ENCODE measurements at regions not wholly inside any gene's neighbourhood (a gene's known extent, or its start where the extent isn't known, plus 50 kb on each side); places are given as distances from the start of the nearest gene placed in this dataset.
"Not testable (repeated sequence)": the region's sequence is repeated elsewhere in the genome, so short reads cannot be mapped to it uniquely, and the experiment has no call there.

DNA sequence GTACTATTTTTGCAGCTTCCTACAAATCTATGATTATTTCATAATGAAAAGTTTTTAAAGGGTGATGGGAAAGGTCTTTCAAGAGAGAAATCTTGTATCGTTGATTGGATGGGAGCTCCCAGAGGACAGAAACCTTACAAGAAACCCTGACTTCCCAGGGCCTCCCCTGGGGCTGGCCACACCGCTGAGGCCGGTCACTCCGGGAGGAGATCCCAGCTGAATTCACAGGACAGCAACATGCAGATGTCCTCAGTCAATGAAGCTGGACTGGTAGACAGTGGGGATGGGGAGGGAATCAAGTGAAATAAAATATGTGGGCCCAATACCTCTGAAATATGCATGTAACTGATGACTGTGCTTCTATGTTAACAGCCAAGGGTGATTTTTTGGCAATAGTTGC, 135.6 kb downstream of the TFCP2L1 start:
- no peak for DNase-seq

DNA sequence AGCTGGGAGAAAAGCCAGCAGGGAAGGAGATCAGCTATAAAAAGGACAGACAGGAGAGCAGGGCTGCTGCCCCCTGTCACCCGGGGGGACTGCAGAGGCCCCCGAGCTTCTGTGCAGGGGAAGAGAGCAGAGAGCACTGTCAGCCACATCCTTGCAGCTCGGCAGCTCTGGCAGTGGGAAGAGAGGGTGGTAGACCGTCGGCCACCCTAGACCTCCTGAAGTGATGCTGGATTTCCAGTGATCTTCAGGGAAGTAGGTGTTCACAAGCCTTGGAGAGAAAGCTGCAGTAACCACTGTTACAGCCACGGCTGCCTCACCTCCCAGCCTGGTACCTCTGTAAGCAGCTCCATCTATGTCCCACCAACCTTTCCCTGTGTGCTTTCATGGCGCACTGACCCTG, 134.9 kb downstream of the TFCP2L1 start:
- no peak for DNase-seq

DNA sequence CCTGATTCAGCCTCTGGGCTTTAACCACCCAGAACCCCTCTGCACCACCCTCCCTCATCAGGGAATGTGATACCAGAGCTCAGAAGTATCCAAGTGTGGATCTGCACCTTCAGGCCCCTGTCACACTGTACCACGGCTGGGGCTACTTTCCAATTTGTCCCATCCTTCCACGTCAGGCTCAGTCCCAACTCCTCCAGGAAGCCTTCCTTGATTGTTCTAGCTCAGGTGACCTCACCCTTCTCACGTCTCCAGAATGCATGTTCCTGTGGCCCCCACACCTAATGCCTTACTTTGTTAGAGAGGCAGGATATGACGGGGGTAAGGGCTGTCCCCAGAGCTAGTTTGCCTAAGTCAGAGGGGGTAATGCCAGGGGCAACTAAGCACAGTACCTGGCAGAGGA, 134.3 kb downstream of the TFCP2L1 start:
- DNase-seq, result no peak

DNA sequence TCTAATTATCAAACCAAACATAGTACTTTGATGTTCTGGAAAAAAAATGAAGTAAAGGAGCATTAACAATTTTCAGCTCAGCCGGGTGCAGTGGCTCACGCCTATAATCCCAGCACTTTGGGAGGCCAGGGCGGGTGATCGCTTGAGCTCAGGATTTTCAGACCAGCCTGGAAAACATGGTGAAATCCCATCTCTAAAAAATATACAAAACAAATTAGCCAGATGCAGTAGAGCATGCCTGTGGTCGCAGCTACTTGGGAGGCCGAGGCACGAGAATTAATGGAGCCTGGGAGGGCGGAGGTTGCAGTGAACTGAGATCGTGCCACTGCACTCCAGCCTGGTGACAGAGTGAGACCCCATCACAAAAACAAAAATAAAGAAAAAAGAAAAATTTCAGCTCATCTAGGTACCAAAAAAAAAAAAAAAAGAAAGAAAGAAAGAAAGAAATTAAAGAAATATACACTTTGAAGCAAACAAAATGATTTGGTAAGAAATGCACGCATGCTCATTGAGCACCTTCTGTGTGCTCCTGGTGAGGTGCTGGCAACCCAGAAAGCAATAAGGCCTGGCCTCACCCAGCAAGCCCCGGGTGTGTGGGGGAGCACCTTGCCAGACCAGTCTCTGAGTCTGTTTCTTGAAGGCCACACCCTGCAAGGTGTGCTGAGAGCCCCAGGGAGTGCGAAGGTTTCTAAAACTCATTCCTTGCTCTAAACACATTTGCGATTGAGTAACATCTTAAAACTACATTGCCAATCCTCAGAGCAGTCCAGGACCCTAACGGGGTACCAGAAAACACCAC, 133.5 kb downstream of the TFCP2L1 start:
- no peak for DNase-seq

DNA sequence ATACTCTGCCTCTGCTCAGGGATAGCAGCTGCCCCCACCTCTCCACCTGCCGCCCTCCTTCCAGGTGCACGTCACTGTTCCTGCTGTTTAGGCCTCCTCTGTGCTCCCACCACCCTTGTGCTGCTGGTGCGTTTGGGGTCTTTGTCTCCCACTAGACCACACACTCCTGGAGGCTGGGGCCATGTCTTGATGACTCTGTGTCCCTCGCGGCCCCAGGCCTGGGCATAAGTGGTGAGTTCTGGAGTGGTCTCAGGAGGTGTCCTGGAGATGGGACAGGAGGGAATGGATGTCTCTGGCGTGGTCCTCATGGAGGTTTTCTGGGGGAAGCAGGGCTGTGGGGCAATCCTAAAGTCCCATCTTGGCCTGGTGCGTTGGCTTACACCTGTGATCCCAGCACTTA, 132.1 kb downstream of the TFCP2L1 start:
- DNase-seq, result no peak

DNA sequence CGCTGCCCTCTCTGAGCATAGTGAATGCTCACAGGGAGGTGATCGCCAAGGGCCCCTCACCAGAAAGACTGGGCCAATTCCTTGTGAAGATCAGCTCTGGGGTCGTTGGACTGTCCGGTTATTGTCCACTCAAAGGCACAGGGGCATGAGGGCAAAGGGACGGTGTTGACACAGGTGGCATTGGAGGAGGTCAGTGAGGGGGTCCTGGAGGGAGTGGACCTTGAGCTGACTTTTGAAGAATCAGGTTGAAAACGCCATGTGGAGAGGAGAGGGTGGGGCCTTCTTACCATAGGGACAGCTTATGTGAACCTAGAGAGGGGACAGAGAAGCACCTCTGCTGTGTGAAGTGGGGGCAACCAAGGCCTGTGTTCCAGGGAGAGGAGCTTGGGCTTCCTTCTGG, 131.5 kb downstream of the TFCP2L1 start:
- no peak for DNase-seq

DNA sequence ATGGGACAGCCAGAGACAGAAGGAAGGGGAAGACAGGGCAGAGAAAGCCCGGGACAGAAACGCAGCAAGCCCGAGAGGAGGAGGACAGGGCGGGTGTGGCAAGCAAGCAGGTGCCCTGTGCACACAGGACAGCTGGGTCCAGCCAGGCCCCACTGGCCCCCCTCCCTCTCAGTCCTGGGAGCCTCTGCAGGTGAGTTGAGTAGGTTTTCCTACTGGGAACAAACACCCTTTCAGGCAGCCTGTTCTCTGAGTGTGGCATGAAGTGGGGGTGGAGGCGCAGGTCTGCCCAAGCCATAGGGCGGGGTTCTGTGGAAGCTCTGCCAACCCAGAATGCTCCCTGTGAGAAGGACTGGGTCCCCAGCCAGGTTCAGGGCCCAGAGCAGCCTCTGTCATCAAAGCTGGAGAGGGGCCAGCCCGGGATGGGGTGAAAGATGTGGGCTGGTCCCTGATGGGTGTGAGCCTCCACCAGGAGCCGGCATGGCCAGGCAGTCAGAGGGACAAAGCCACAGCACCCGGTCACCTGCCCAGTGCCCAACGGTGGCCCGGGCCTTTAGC, 129.4 kb downstream of the TFCP2L1 start:
- DNase-seq, result no peak

DNA sequence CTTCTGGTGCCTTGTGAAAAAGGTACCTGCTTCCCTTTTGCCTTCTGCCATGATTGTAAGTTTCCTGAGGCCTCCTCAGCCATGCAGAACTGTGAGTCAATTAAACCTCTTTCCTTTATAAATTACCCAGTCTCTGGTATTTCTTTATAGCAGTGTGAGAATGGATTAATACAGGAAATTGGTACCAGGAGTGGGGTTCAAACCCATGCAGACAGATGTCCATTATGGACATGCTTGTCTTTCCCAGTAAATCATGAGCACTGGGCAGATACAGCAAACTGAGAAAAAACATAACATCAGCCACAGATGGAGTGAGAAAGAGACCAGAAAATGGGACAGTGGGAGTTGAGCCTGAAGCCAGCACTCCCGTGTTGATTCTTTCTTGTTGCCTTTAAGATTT, 127.5 kb downstream of the TFCP2L1 start:
- not testable (repeated sequence) for DNase-seq

DNA sequence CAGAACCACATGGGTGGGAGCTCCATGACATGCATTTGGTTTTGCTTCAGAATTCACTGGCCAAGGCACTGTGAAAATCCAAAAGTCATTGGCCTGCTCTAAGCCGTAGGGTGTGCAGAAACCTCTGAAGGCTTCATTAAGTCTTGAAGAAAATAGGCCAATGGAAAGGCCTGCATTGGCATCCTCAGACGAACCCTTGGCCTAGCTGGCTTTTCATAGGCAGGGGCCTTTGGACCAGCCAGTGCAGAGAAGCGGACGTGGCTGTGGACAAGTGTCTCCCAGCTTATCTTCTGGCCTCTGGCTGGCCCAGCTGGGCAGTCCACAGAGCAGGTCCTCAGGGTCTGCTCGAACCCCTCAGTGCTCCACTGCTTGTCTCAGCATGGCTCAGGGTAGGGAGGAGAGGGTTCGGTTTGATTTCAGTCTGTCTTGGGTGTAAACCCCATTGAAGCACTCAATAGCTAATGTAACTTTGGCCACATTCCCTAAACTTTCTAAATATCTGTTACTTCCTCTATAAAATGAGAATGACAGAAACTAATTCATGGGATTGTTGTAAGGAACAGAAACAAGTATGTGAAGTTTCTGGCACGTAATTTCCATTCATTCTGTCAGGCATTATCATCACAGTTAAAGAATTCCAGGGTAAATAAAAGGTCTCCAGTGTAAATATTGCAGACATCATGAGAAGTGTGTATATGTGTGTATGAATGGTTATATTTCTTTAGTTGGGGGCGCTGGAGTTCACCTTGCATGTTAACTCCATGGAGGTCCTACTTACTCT, 125.5 kb downstream of the TFCP2L1 start:
- no peak for DNase-seq

DNA sequence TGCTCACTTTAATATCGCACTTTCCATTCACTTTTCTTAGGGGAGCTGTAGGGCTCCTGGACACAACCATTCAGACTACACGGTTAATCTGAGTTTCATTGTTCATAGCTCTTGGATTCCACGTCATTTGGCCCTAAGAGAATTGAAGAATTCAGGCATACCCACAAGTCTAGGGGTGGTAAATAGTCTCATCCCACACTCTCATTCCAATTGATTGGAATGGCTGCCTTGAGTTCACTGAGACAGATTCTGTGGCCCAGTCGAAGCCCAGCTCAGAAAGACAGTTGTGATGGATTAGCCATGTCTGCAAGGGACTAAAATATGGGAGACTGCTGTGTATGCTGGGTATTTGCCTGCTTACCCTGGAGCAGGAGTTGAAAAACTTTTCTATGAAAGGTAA, 124.6 kb downstream of the TFCP2L1 start:
- no peak for DNase-seq

DNA sequence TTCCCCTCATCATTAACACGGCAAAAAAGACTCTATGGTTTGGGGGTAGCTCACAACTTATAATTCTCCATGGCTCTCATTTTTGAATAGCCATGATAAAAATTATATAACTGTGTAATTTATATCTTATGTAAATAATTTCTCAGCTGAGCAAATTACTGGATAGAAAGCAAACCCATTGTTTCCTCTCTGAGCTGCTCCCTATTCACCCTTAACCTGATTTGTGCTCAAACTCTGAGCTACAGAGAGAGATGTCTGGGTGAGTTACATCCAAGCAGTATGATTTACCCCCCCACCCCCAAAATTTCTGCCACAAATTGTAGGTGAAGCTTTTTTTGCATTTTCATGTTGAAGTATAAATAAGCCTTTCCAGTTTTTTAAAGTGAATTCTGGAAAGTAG, 123.7 kb downstream of the TFCP2L1 start:
- DNase-seq, result no peak

DNA sequence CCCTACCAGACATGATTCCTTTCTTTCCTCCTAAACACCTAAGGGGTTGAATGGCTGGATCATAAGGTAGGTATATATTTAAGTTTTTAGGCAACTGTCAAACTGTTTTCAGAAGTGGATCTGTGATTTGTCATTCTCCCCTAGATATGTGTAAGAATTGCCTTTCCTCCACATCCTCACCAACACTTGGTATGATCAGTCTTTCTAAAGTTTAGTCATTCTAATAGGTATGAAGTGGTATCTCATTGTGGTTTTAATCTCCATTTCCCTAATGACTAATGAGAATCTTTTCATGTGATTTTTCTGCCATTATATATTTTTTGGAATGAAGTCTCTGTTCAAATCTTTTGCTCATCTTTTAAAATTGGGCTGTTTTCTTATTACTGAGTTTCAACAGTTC, 122.1 kb downstream of the TFCP2L1 start:
- DNase-seq, result no peak

DNA sequence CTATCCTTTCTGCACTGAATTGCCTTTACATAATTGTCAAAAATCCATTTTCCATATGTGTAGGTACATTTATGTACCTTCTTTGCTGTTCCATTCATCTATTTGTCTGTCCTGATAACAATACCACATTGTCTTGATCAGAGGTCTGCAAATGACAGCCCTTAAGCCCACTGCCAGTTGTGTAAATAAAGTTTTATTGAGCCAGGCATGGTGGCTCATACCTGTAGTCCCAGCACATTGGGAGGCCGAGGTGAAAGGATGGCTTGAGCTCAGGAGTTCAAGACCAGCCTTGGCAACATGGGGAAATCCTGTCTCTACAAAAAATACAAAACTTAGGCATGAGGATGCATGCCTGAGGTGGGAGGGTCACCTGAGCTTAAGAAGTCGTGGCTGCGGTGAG, 121.0 kb downstream of the TFCP2L1 start:
- DNase-seq, result no peak

DNA sequence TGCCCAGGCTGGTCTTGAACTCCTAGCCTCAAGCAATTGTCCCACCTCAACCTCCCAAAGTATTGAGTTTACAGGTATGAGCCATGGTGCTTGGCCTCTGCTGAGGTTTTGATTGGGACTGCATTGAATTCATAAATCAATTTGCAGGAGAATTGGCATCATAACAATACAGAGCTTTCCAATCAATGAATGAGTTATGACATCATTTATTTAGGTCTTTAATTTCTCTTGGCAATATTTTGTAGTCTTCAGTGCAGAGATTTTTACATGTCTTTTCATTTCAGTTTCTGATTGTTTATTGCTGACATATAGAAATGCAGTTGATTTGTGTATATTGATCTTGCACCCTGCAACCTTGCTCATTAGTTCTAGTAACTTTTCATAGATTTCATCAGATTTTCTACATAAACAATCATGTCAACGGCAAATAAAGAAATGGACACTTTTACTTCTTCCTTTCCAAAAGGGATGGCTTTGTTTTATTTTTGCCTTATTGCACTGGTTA, 119.9 kb downstream of the TFCP2L1 start:
- DNase-seq, result no peak

Data from activated CD4-positive, alpha-beta T cell treated with anti-CD3 and anti-CD28 coated beads, Interleukin-2, amount 50 U/mL, for 48 hours (primary cell).